ENCODE measurements at regions not wholly inside any gene's neighbourhood (a gene's known extent, or its start where the extent isn't known, plus 50 kb on each side); places are given as distances from the start of the nearest gene placed in this dataset.

DNA sequence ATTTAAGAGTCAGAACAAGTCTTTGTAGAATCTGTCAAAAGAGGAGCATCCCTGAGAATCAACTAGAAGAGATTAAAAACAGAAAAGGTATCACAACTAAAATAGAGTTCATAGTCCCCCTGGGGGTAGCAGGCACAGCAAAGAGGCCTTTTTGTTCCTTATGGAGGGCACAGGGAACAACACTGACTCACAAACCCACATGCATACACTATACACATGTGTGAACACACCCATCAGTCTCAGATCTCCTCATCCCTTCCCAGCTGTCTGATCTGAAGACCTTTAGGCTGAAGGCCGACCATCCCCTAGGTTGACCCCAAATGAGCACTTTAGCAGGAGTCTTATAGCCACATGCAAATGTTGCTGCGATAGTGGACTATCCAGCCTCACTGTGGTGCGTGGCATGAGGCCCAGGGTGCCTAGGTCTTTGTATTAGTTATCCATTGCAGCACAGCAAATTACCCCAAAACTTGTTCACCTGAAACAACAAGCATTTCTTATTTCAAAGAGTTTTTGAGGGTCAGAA, 236.7 kb upstream of the EGLN3 start (continued):
- TF ChIP-seq, protein P1, sequence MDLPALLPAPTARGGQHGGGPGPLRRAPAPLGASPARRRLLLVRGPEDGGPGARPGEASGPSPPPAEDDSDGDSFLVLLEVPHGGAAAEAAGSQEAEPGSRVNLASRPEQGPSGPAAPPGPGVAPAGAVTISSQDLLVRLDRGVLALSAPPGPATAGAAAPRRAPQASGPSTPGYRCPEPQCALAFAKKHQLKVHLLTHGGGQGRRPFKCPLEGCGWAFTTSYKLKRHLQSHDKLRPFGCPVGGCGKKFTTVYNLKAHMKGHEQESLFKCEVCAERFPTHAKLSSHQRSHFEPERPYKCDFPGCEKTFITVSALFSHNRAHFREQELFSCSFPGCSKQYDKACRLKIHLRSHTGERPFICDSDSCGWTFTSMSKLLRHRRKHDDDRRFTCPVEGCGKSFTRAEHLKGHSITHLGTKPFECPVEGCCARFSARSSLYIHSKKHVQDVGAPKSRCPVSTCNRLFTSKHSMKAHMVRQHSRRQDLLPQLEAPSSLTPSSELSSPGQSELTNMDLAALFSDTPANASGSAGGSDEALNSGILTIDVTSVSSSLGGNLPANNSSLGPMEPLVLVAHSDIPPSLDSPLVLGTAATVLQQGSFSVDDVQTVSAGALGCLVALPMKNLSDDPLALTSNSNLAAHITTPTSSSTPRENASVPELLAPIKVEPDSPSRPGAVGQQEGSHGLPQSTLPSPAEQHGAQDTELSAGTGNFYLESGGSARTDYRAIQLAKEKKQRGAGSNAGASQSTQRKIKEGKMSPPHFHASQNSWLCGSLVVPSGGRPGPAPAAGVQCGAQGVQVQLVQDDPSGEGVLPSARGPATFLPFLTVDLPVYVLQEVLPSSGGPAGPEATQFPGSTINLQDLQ (CRISPR knock-in tag; IDR thresholded peaks at IDR 0.05), result no peak
- 0 out of 2 replicates have a peak, but pooled peaks have one; percentile 3 for TF ChIP-seq ZNF317 (CRISPR knock-in tag; IDR thresholded peaks at IDR 0.05)
- no peak for TF ChIP-seq PAWR (CRISPR knock-in tag; IDR thresholded peaks at IDR 0.05; ENCODE audit: borderline replicate concordance)
- TF ChIP-seq, protein P2, sequence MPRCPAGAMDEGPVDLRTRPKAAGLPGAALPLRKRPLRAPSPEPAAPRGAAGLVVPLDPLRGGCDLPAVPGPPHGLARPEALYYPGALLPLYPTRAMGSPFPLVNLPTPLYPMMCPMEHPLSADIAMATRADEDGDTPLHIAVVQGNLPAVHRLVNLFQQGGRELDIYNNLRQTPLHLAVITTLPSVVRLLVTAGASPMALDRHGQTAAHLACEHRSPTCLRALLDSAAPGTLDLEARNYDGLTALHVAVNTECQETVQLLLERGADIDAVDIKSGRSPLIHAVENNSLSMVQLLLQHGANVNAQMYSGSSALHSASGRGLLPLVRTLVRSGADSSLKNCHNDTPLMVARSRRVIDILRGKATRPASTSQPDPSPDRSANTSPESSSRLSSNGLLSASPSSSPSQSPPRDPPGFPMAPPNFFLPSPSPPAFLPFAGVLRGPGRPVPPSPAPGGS (CRISPR knock-in tag; IDR thresholded peaks at IDR 0.05), result no peak
- no peak for TF ChIP-seq RFX3 (CRISPR knock-in tag; IDR thresholded peaks at IDR 0.05)
- no peak for TF ChIP-seq TGIF2 (CRISPR knock-in tag; IDR thresholded peaks at IDR 0.05)
- TF ChIP-seq, protein P3, sequence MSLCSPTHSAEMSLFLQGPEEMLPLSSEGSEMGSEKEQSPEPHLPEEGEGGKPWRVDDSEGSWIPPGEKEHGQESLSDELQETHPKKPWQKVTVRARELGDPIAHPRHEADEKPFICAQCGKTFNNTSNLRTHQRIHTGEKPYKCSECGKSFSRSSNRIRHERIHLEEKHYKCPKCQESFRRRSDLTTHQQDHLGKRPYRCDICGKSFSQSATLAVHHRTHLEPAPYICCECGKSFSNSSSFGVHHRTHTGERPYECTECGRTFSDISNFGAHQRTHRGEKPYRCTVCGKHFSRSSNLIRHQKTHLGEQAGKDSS (CRISPR knock-in tag; IDR thresholded peaks at IDR 0.05; ENCODE audit: borderline replicate concordance, low read depth), result peak; percentile 99
- TF ChIP-seq, protein P4, sequence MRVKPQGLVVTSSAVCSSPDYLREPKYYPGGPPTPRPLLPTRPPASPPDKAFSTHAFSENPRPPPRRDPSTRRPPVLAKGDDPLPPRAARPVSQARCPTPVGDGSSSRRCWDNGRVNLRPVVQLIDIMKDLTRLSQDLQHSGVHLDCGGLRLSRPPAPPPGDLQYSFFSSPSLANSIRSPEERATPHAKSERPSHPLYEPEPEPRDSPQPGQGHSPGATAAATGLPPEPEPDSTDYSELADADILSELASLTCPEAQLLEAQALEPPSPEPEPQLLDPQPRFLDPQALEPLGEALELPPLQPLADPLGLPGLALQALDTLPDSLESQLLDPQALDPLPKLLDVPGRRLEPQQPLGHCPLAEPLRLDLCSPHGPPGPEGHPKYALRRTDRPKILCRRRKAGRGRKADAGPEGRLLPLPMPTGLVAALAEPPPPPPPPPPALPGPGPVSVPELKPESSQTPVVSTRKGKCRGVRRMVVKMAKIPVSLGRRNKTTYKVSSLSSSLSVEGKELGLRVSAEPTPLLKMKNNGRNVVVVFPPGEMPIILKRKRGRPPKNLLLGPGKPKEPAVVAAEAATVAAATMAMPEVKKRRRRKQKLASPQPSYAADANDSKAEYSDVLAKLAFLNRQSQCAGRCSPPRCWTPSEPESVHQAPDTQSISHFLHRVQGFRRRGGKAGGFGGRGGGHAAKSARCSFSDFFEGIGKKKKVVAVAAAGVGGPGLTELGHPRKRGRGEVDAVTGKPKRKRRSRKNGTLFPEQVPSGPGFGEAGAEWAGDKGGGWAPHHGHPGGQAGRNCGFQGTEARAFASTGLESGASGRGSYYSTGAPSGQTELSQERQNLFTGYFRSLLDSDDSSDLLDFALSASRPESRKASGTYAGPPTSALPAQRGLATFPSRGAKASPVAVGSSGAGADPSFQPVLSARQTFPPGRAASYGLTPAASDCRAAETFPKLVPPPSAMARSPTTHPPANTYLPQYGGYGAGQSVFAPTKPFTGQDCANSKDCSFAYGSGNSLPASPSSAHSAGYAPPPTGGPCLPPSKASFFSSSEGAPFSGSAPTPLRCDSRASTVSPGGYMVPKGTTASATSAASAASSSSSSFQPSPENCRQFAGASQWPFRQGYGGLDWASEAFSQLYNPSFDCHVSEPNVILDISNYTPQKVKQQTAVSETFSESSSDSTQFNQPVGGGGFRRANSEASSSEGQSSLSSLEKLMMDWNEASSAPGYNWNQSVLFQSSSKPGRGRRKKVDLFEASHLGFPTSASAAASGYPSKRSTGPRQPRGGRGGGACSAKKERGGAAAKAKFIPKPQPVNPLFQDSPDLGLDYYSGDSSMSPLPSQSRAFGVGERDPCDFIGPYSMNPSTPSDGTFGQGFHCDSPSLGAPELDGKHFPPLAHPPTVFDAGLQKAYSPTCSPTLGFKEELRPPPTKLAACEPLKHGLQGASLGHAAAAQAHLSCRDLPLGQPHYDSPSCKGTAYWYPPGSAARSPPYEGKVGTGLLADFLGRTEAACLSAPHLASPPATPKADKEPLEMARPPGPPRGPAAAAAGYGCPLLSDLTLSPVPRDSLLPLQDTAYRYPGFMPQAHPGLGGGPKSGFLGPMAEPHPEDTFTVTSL (CRISPR knock-in tag; IDR thresholded peaks at IDR 0.05; ENCODE audit: borderline replicate concordance), result no peak
- TF ChIP-seq ZNF343 (CRISPR knock-in tag; IDR thresholded peaks at IDR 0.05), result no peak
- TF ChIP-seq, protein P5, sequence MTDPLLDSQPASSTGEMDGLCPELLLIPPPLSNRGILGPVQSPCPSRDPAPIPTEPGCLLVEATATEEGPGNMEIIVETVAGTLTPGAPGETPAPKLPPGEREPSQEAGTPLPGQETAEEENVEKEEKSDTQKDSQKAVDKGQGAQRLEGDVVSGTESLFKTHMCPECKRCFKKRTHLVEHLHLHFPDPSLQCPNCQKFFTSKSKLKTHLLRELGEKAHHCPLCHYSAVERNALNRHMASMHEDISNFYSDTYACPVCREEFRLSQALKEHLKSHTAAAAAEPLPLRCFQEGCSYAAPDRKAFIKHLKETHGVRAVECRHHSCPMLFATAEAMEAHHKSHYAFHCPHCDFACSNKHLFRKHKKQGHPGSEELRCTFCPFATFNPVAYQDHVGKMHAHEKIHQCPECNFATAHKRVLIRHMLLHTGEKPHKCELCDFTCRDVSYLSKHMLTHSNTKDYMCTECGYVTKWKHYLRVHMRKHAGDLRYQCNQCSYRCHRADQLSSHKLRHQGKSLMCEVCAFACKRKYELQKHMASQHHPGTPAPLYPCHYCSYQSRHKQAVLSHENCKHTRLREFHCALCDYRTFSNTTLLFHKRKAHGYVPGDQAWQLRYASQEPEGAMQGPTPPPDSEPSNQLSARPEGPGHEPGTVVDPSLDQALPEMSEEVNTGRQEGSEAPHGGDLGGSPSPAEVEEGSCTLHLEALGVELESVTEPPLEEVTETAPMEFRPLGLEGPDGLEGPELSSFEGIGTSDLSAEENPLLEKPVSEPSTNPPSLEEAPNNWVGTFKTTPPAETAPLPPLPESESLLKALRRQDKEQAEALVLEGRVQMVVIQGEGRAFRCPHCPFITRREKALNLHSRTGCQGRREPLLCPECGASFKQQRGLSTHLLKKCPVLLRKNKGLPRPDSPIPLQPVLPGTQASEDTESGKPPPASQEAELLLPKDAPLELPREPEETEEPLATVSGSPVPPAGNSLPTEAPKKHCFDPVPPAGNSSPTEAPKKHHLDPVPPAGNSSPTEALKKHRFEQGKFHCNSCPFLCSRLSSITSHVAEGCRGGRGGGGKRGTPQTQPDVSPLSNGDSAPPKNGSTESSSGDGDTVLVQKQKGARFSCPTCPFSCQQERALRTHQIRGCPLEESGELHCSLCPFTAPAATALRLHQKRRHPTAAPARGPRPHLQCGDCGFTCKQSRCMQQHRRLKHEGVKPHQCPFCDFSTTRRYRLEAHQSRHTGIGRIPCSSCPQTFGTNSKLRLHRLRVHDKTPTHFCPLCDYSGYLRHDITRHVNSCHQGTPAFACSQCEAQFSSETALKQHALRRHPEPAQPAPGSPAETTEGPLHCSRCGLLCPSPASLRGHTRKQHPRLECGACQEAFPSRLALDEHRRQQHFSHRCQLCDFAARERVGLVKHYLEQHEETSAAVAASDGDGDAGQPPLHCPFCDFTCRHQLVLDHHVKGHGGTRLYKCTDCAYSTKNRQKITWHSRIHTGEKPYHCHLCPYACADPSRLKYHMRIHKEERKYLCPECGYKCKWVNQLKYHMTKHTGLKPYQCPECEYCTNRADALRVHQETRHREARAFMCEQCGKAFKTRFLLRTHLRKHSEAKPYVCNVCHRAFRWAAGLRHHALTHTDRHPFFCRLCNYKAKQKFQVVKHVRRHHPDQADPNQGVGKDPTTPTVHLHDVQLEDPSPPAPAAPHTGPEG (CRISPR knock-in tag; IDR thresholded peaks at IDR 0.05), result no peak

Data from HepG2 (cell line).